Fibroblast of lung (primary cell): ENCODE measurements at regions not wholly inside any gene's neighbourhood (a gene's known extent, or its start where the extent isn't known, plus 50 kb on each side); places are given as distances from the start of the nearest gene placed in this dataset.

Experiments
- EZH2 ChIP-seq: IDR thresholded peaks from 2 replicates; pipeline ENCODE4 v1.5.1; 2012; ENCODE audit warnings: low read length, control low read depth, mild to moderate bottlenecking; ENCODE audit errors: missing control alignments
- TF ChIP-seq, protein P1 (sequence below), 2 donors: IDR thresholded peaks in 1 of 2; conservative IDR thresholded peaks in 1 of 2; 1 replicate in 1 of 2; 2 replicates in 1 of 2; pipeline ENCODE4 v1.5.1; 2011 to 2012; ENCODE audit warnings: low read length in 2 of 2, control low read depth in 1 of 2, inconsistent platforms in 1 of 2, low read depth in 1 of 2, mild to moderate bottlenecking in 1 of 2

DNA sequence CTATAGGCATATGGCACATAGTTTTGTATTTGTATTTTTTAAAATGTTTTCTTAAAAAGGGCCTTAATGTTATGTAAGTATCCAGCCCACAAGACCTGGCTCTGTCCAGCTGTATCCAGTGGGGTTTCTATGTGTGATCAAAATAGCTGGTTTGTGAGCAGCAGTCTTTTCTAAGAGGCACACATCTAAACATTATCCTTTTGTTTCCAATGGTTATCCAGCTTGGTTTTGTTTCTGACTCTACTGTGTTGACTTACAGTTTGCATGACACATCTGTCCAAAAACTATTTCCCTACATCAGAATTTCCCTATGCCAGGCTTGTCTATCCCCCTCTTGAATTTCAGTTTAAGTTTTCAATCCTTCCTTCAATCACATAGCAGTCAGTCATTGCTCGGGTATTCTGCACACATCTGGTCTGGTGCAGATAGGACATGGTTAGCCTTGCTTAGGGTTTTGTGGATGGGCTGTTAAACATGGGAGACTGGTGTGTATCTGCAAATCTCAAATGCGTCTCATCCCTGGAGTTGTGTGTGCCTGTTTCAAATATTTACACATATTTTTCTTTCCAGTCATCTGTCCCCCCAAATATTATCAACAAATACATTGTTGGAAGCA lies 104.2 kb downstream of the SAMD9 start:
- TF ChIP-seq, protein P1, sequence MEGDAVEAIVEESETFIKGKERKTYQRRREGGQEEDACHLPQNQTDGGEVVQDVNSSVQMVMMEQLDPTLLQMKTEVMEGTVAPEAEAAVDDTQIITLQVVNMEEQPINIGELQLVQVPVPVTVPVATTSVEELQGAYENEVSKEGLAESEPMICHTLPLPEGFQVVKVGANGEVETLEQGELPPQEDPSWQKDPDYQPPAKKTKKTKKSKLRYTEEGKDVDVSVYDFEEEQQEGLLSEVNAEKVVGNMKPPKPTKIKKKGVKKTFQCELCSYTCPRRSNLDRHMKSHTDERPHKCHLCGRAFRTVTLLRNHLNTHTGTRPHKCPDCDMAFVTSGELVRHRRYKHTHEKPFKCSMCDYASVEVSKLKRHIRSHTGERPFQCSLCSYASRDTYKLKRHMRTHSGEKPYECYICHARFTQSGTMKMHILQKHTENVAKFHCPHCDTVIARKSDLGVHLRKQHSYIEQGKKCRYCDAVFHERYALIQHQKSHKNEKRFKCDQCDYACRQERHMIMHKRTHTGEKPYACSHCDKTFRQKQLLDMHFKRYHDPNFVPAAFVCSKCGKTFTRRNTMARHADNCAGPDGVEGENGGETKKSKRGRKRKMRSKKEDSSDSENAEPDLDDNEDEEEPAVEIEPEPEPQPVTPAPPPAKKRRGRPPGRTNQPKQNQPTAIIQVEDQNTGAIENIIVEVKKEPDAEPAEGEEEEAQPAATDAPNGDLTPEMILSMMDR (conservative IDR thresholded peaks at IDR 0.05 in 1 of 2, IDR thresholded peaks at IDR 0.05 in 1 of 2; ENCODE audit: low read depth in 1 of 2, low read length in 2 of 2): no peak
- TF ChIP-seq EZH2: no peak
